A673 (cell line): ENCODE measurements at regions not wholly inside any gene's neighbourhood (a gene's known extent, or its start where the extent isn't known, plus 50 kb on each side); places are given as distances from the start of the nearest gene placed in this dataset.

Experiments
- CTCF ChIP-seq: fragments of 300-800, 200-600 bp; sonication (generic); conservative IDR thresholded peaks from 2 replicates; pipeline ENCODE4 v1.5.1; 2017; ENCODE audit warnings: low read depth, mild to moderate bottlenecking, antibody characterized with exemption, low read length, moderate library complexity, mixed read lengths
- EZH2 ChIP-seq: fragments of 200-600 bp; sonication (generic); IDR thresholded peaks from 2 replicates; pipeline ENCODE4 v1.6.1; 2017; ENCODE audit warnings: borderline replicate concordance, low read depth, mild to moderate bottlenecking, mixed read lengths, antibody characterized with exemption, low read length; ENCODE audit not compliant: poor library complexity, severe bottlenecking

- TF ChIP-seq CTCF = no peak
- no peak for TF ChIP-seq EZH2
These were observed 139.6 kb upstream of the TRIB2 start for GRCh38 chr2:12577091-12577490.
